IPS-NIHi7 (cell line): ENCODE measurements at regions not wholly inside any gene's neighbourhood (a gene's known extent, or its start where the extent isn't known, plus 50 kb on each side); places are given as distances from the start of the nearest gene placed in this dataset.
A peak's percentile ranks its signal among the peaks of the same experiment; 100 is the strongest.

Source experiments
- DNase-seq: peaks from one replicate; pipeline ENCODE4 v3.0.0; 2012; ENCODE audit warnings: mixed read lengths; ENCODE audit errors: extremely low spot score

- no peak for DNase-seq
Observed at GRCh38 chr2:155689791-155690190, 642.7 kb downstream of the NR4A2 start.

- DNase-seq: no peak
Observed at GRCh38 chr2:155687181-155687580, 645.3 kb downstream of the NR4A2 start.

GRCh38 chr2:155679647-155680046 is 652.9 kb downstream of the NR4A2 start:
- DNase-seq: no peak

- DNase-seq: no peak
Observed at GRCh38 chr2:155675920-155676319, 656.6 kb downstream of the NR4A2 start.

GRCh38 chr2:155665704-155666103 is 666.8 kb downstream of the NR4A2 start:
- peak; percentile 9 for DNase-seq

- no peak for DNase-seq
Observed at GRCh38 chr2:155663265-155663664, 669.3 kb downstream of the NR4A2 start.

- DNase-seq: no peak
Observed at GRCh38 chr2:155662224-155662623, 670.3 kb downstream of the NR4A2 start.

GRCh38 chr2:155653176-155653575 is 679.3 kb downstream of the NR4A2 start:
- DNase-seq: no peak

- no peak for DNase-seq
Observed at GRCh38 chr2:155651851-155652250, 680.7 kb downstream of the NR4A2 start.

GRCh38 chr2:155645791-155646190 is 686.7 kb downstream of the NR4A2 start:
- DNase-seq: no peak

- no peak for DNase-seq
Observed at GRCh38 chr2:155643056-155643775, 689.3 kb downstream of the NR4A2 start.

- no peak for DNase-seq
Observed at GRCh38 chr2:155633887-155634570, 698.5 kb downstream of the NR4A2 start.

- DNase-seq: no peak
Observed at GRCh38 chr2:155633060-155633839, 699.3 kb downstream of the NR4A2 start.

- DNase-seq: no peak
Observed at GRCh38 chr2:155630760-155631159, 701.8 kb downstream of the NR4A2 start.

GRCh38 chr2:155622443-155622842 is 710.1 kb downstream of the NR4A2 start:
- DNase-seq: no peak

- no peak for DNase-seq
Observed at GRCh38 chr2:155600914-155601760, 731.4 kb downstream of the NR4A2 start.

- DNase-seq: no peak
Observed at GRCh38 chr2:155600296-155600695, 732.2 kb downstream of the NR4A2 start.

- no peak for DNase-seq
Observed at GRCh38 chr2:155599834-155600233, 732.7 kb downstream of the NR4A2 start.

- no peak for DNase-seq
Observed at GRCh38 chr2:155583674-155584195, 748.8 kb downstream of the NR4A2 start.

GRCh38 chr2:155574941-155575340 is 757.6 kb downstream of the NR4A2 start:
- DNase-seq: no peak

GRCh38 chr2:155547571-155547970 is 785.0 kb downstream of the NR4A2 start:
- no peak for DNase-seq
